ENCODE measurements at regions not wholly inside any gene's neighbourhood (a gene's known extent, or its start where the extent isn't known, plus 50 kb on each side); places are given as distances from the start of the nearest gene placed in this dataset.

- H3K27ac ChIP-seq: no peak overlapping the region
- ATAC-seq: no peak
- no peak for TF ChIP-seq CTCF (IDR thresholded peaks at IDR 0.05)
- no peaks in the 10 kb centered on the region for H3K36me3 ChIP-seq
- H3K4me3 ChIP-seq: no peak overlapping the region
- 81 to 84% methylated on average over 6 of the region's 6 CpGs for WGBS, 2 donors
- peaks cover 0 to 54% (median 32%) of the 10 kb centered on the region in 7 donors for H3K27me3 ChIP-seq
- no peaks in the 10 kb centered on the region for H3K9me3 ChIP-seq
- no peak for DNase-seq
- H3K4me1 ChIP-seq: peaks cover 0 to 6% (median 0%) of the 10 kb centered on the region in 9 donors
- intact Hi-C loops (cut with DNase I): no loop called here
Observed at GRCh38 chr1:14438127-14438769, 160.2 kb upstream of the KAZN start.

DNA sequence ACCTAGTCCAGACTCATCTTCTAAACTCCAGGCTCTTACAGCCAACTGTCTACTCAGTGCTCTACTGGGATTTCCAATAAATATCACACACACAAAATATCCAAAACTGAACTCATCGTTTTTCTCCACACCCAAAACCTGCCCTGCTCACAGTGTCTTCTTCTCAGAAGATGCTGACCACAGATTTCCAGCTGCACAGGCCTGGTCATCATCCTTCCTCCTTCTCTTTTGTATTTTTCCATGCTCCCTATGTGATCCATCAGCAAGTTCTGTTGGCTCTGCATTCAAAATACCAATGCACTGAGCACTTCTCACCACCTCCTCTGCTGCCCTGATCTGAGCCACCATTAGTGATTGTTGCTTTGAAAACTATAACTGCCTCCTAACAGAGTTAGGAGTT is 159.5 kb upstream of the KAZN start:
- WGBS, 2 donors: 74 to 75% methylated on average over 1 of the region's 1 CpG
- H3K27me3 ChIP-seq: peaks cover 0 to 48% (median 26%) of the 10 kb centered on the region in 7 donors
- TF ChIP-seq CTCF (IDR thresholded peaks at IDR 0.05): no peak

DNA sequence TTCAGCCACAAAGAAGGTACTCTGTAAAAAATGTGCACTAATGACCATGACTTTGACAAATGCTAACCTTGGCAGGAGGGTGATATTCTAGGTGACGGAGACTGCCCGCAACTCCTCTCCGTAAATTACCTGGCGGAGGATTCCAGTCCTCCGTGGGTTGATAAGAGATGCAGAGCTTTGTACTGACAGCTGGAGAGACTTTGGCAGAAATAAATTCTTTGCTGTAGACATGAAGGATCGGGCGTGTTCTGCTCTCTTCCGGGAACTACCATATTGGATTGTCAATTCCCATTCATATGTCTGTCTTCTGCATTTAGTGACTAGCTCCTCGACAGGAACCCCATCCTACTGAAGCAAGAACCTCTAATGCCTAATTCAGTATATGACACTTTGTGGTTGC is 158.3 kb upstream of the KAZN start:
- intact Hi-C loops (cut with DNase I): no loop called here
- H3K9me3 ChIP-seq: no peaks in the 10 kb centered on the region
- TF ChIP-seq CTCF (IDR thresholded peaks at IDR 0.05): no peak

More for the DNA sequence above, 159.5 kb upstream of the KAZN start:
- Histone ChIP-seq H3K36me3 (no peaks in the 10 kb centered on the region), H3K27ac (no peak overlapping the region), H3K4me3 (no peak overlapping the region), H3K9me3 (no peaks in the 10 kb centered on the region), H3K4me1 (peaks cover 0 to 6% (median 0%) of the 10 kb centered on the region in 9 donors)
- ATAC-seq (peak in 1 of 8 donors; percentile 28), DNase-seq (no peak)
- intact Hi-C loops (cut with DNase I): no loop called here

GRCh38 chr1:14440731-14441130 is 157.8 kb upstream of the KAZN start:
- no peak for ATAC-seq
- intact Hi-C loops (cut with DNase I): no loop called here

More for the DNA sequence above, 158.3 kb upstream of the KAZN start:
- Histone ChIP-seq H3K4me3 (no peak overlapping the region), H3K36me3 (no peaks in the 10 kb centered on the region), H3K27me3 (peaks cover 0 to 49% (median 30%) of the 10 kb centered on the region in 7 donors), H3K27ac (no peak overlapping the region), H3K4me1 (peaks cover 0 to 6% (median 0%) of the 10 kb centered on the region in 9 donors)
- 86 to 89% methylated on average over 9 of the region's 9 CpGs for WGBS, 2 donors
- DNase-seq: no peak
- ATAC-seq: no peak

More at GRCh38 chr1:14440731-14441130, 157.8 kb upstream of the KAZN start:
- peaks cover 0 to 6% (median 0%) of the 10 kb centered on the region in 9 donors for H3K4me1 ChIP-seq
- DNase-seq: no peak
- H3K27ac ChIP-seq: no peak overlapping the region
- no peak for TF ChIP-seq CTCF (IDR thresholded peaks at IDR 0.05)
- H3K4me3 ChIP-seq: no peak overlapping the region
- H3K9me3 ChIP-seq: no peaks in the 10 kb centered on the region
- H3K36me3 ChIP-seq: no peaks in the 10 kb centered on the region
- peaks cover 0 to 47% (median 27%) of the 10 kb centered on the region in 7 donors for H3K27me3 ChIP-seq
- 91 to 92% methylated on average over 4 of the region's 4 CpGs for WGBS, 2 donors

Measured in heart right ventricle (tissue), 16 donors.